Motor neuron (in vitro differentiated cells): ENCODE measurements at regions not wholly inside any gene's neighbourhood (a gene's known extent, or its start where the extent isn't known, plus 50 kb on each side); places are given as distances from the start of the nearest gene placed in this dataset.
"Not testable (repeated sequence)": the region's sequence is repeated elsewhere in the genome, so short reads cannot be mapped to it uniquely, and the experiment has no call there.

Source experiments
- ATAC-seq, 8 experiments: fragments of 200-7000 bp; cut with Tn5 transposase; replicated peaks in 6 of 8; 2 replicates each; pipeline ENCODE4 v1.8.0; 2021; ENCODE audit warnings: mild to moderate bottlenecking in 8 of 8, moderate library complexity in 8 of 8
- H3K27ac ChIP-seq, 2 donors: fragments of 250-450 bp; sonication (Bioruptor Pico); 2 replicates each; pipeline ENCODE4 v1.9.0; 2021; ENCODE audit warnings: antibody characterized with exemption in 2 of 2, mild to moderate bottlenecking in 2 of 2, moderate library complexity in 1 of 2
- H3K4me1 ChIP-seq, 2 donors: fragments of 250-450 bp; sonication (Bioruptor Pico); replicated peaks in 1 of 2; 2 replicates each; pipeline ENCODE4 v1.6.1; 2021; ENCODE audit warnings: antibody characterized with exemption in 2 of 2, mild to moderate bottlenecking in 2 of 2, moderate library complexity in 1 of 2
- H3K4me3 ChIP-seq, 5 donors: fragments of 250-450 bp; sonication (Bioruptor Pico); 2 replicates each; pipeline ENCODE4 v1.9.0; 2021; ENCODE audit warnings: antibody characterized with exemption in 5 of 5, mild to moderate bottlenecking in 5 of 5, moderate library complexity in 4 of 5
- WGBS, 10 experiments: fragments of 450-650 bp; shearing (Covaris generic); methylation state at CpG; one replicate each; pipeline ENCODE4 v1.0.0; 2022; 5-methylcytosine and 5-hydroxymethylcytosine counted together
- in situ Hi-C, 9 experiments: fragments of 400-800 bp; cut with MboI; loops; one replicate each; pipeline ENCODE4 v1.15.0; 2021; ENCODE audit warnings: low sequenced_read_pairs in 9 of 9, low pct_unique_long_range_greater_than_20kb in 2 of 9; ENCODE audit not compliant: unreplicated experiment in 9 of 9

DNA sequence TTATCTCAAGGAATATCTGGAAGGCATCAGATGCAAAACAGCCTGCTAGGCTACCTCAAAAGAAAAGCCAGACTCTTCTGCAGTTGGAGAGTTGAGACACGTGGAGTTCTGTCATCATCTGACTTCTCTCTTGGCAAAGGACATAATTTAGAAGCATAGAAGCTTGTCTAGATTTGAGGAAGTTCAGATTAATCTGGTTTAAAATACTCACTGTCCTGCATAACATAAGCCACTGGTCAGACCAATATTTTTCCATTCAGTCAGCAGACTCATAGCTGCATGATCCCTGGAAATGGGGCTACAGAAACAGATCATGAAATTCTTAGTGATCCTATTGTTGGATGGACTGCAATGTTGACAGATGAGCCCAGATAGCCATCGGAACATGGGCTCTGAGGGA, 349.0 kb downstream of the TXNL1 start:
- Histone ChIP-seq H3K4me3 (no peak overlapping the region), H3K27ac (no peak overlapping the region), H3K4me1 (peaks cover 0 to 7% of the 10 kb centered on the region in 2 donors)
- in situ Hi-C loops, result no loop called here
- WGBS, 10 experiments, result 67 to 100% (median 75%) methylated on average over 1 to 2 of the region's 2 CpGs; no CpG with 5 or more reads in 3 of the 10 experiments
- no peak for ATAC-seq

DNA sequence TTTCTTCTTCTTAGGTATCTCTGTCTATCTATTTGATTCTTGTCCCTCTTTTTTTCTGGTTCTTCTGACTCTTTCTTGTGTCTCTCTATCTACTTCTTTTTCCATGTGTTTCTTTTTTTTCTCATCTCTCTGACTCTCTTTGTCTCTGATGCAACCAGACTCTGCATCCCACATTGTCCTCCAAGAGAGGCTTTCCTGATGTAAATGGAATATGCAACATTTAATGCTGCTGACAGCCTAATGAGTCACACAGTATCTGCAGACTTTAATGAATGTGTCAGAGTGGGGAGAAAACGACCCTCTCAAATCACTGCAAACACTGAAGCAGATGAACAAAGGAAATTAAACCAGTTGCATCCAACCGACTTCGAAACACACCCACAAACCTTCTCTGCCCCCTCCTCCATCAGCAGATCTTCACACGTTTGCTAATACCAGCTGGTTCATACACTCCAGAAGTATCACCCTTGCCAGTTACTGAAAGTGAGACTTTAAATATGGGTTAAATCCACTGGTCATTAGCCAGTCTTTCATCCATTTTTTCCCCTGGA, 351.5 kb downstream of the TXNL1 start:
- H3K4me1 ChIP-seq, result peaks cover 0 to 7% of the 10 kb centered on the region in 2 donors
- H3K4me3 ChIP-seq, result no peak overlapping the region
- in situ Hi-C loops, result no loop called here
- H3K27ac ChIP-seq, result no peak overlapping the region
- 0 to 70% (median 10%) methylated on average over 1 to 4 of the region's 4 CpGs for WGBS, 10 experiments
- ATAC-seq, result peak; percentile 39 to 99 (median 94)

DNA sequence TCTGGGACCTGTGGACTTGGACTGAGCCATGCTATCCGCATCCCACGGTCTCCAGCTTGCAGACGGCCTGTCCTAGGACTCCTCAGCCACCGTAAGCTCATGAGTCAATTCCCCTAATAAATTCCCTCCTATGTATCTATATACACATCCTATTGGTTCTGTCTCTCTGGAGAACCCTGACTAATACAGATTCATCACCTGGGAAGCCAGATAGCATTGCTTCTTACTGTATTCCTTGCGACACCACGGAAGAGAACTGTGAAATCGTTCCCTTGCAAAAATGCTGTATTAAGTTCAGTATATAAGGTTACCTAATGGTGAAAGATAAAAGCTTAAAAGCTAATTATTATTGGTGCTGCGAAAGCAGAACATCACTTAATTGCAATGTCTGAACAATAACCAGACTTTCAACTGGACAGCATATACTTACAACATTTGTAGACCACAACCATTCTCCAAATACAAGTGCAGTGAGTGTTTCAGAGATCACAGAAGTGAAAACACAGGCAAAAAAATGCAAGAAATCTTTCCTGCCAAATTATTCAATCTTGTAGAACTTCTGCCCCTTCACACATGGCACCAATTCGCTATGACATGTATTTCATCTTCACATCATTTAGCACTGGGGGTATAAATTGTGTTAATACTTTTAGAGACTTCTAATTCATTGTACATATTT, 352.9 kb downstream of the TXNL1 start:
- in situ Hi-C loops, result no loop called here
- H3K27ac ChIP-seq, result no peak overlapping the region
- no peak overlapping the region for H3K4me3 ChIP-seq
- peaks cover 0 to 7% of the 10 kb centered on the region in 2 donors for H3K4me1 ChIP-seq
- ATAC-seq, result no peak
- WGBS, 10 experiments, result 80 to 97% (median 95%) methylated on average over 1 to 9 of the region's 9 CpGs

DNA sequence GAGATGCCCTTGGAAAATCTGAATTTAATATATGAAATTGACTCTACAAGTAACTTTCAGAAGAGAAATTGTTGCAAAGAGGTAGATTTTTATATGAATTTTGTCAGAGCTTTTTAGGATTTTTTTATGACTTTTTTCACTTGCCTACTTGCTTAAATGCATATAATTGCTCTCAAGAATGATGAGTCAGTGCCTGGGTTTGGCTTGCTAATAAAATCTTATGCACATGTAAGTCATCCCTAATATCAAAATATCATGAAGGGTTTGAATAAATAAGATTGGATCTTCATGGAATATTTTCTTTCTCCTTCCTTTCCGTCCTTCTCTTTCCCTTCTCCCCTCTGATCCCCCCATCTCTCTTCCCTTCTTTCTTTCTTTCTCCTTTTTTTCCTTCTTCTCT, 354.1 kb downstream of the TXNL1 start:
- WGBS, 10 experiments, result 0 to 100% (median 56%) methylated on average over 1 of the region's 1 CpG; no CpG with 5 or more reads in 1 of the 10 experiments
- peak in 3 of 8 experiments; percentile 29 to 73 (median 57) for ATAC-seq
- Histone ChIP-seq H3K4me1 (peaks cover 0 to 7% of the 10 kb centered on the region in 2 donors), H3K27ac (no peak overlapping the region), H3K4me3 (no peak overlapping the region)
- in situ Hi-C loops, result no loop called here

DNA sequence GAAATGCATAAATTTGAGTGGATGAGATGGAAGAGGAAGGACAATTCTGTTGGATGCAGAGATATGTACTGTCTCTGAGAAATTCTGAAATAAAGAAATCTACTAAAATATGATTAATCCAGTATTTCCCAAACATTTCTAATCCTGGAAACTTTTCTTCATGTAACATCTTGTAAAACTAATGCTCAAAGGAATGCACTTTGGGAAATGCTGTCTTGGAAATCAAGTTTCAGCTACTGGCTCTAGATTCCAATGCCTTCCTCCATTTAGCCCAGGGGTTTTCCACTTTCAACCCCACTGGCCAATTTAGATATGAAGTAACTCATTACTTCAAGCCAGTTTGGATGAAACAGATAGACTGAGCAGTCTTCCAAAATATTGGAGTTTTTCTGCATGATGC, 355.1 kb downstream of the TXNL1 start:
- in situ Hi-C loops, result no loop called here
- no peak overlapping the region for H3K27ac ChIP-seq
- no peak overlapping the region for H3K4me3 ChIP-seq
- peaks cover 7 to 8% of the 10 kb centered on the region in 2 donors for H3K4me1 ChIP-seq
- ATAC-seq, result no peak

DNA sequence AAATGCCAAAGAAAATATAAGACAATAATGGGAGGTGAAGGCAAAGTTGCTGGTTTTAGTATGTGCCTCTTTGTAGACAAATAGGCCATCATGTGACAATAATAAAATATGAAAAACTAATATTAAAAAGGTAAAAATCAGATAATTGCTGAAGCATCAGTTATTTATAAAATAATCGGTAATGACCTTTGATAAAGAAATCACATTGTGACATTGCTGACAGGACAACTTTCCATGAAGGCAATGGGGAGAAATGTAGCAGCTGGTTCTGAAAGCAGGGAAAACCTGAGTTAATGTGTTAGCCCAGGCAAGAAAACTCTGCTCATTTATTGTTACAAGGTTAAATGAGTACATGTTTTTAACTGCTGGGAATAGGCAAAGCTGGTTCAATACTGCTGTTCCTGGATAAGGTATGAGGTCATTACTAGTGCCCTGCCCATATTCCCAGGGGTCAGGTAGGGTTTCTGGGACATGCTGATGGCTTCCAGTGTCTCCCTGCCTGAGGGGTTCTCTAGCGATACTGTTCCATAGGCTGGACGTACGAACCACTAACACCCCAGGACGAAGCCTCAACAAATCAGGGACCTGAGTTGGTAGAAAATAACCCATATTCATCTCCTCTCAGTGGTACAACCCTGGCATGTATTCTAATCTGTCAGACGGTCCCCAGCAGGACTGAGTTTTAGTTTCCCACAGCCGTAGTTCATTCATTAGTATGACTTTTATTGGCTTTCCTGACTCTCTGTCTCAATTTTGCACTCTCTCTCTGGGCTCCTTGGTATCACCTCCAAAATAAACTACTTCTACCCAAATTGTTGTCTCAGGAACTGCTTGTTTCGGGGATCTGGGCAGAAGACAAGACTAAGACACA, 355.9 kb downstream of the TXNL1 start:
- peaks cover 13% of the 10 kb centered on the region in 2 donors for H3K4me1 ChIP-seq
- ATAC-seq, result no peak
- 38 to 100% (median 90%) methylated on average over 1 to 8 of the region's 8 CpGs for WGBS, 10 experiments
- in situ Hi-C loops, result no loop called here
- H3K27ac ChIP-seq, result no peak overlapping the region
- no peak overlapping the region for H3K4me3 ChIP-seq

DNA sequence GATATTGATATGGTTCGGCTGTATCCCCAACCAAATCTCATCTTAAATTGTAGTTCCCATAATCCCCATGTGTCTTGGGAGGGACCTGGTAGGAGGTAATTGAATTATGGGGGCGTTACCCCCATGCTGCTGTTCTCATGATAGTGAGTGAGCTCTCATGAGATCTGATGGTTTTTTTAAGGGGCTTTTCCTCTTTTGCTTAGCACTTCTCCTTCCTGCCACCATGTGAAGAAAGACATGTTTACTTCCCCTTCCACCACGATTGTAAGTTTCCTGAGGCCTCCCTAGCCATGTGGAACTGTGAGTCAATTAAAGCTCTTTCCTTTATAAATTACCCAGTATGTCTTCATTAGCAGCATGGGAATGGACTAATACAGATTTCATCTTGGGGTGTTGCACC, 358.6 kb downstream of the TXNL1 start:
- H3K4me3 ChIP-seq, ATAC-seq, in situ Hi-C loops, H3K27ac ChIP-seq: not testable (repeated sequence)
- H3K4me1 ChIP-seq, result peaks cover 6 to 13% of the 10 kb centered on the region in 2 donors
- WGBS, 10 experiments, result 57 to 100% (median 83%) methylated on average over 1 to 3 of the region's 3 CpGs; no CpG with 5 or more reads in 2 of the 10 experiments

DNA sequence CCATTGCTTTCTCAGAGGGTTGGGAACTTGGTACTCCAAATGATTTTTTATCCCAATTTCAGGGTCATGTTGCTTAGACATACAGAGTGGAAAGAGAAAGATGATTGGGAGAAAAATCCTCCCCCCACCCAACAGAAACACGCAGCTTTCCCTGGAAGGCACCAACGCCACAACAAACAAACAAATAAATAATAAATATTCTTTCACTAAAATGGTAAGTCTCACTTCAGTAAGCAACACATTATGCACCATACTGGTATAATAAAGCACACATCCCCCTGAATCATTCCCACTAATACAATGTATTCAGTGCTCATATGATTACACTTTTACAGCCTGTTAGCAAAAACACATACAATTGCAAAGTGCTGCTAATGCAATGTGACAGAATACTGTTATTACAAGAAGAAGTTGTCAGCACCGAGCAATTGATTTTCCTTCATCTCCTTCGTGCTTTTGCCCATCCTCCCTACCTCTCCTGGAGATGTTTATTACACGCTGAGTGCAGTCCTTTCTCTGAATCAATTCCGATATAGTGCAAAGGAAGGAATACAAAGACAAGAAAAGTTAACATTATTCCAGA, 359.9 kb downstream of the TXNL1 start:
- ATAC-seq, result peak in 5 of 8 experiments; percentile 58 to 76 (median 62)

DNA sequence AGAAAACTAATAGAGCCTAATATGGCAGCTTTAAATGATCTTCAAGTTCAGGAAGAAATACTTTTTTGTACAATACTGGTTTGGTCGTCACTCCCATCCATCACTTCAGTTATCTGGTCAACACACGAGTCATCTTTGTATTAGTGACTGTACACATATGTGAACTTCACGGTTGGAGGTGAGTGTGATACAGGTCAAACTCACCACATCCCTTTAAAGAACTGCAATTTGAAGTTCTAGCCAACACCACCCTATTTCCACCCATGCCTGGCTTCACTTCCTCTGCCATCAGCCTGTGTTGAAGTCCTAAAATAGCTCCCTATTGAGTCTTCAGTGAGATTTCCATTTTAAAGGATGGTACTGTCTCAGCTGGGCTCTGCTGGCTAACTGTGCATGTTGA, 361.9 kb downstream of the TXNL1 start:
- in situ Hi-C loops, result no loop called here
- peaks cover 6 to 13% of the 10 kb centered on the region in 2 donors for H3K4me1 ChIP-seq
- 67 to 100% (median 100%) methylated on average over 1 to 3 of the region's 3 CpGs; no CpG with 5 or more reads in 1 of the 10 experiments for WGBS, 10 experiments
- no peak for ATAC-seq
- H3K4me3 ChIP-seq, result no peak overlapping the region
- H3K27ac ChIP-seq, result no peak overlapping the region

More for the DNA sequence above, 359.9 kb downstream of the TXNL1 start:
- Histone ChIP-seq H3K4me3 (no peak overlapping the region), H3K4me1 (peaks cover 6 to 13% of the 10 kb centered on the region in 2 donors), H3K27ac (no peak overlapping the region)
- WGBS, 10 experiments, result 53 to 90% (median 70%) methylated on average over 2 to 6 of the region's 6 CpGs; no CpG with 5 or more reads in 1 of the 10 experiments
- in situ Hi-C loops, result no loop called here

DNA sequence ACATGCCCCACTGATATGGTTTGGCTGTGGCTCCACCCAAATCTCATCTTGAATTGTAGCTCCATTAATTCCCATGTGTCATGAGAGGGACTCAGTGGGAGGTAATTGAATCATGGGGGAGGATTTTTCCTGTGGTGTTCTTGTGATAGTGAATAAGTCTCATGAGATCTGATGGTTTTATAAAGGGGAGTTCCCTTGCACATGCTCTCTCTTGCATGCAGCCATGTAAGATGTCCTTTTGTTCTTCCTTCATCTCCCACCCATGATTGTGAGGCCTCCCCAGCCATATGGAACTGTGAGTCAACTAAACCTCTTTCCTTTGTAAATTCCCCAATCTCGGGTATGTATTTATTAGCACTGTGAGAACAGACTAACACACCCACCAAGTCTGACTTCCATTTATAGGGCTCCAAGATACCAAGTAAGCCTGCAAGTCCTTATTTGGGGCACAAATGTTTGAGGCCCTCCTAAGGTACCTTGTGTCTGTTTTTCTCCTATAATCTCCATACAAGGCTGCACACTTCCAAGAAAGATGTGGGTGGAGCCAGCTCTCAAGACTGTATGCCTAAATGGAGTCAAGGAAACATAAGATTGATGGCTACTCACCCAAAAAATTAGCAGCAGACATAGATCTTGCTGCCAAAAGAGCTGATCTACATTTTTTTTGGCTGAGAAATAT, 364.7 kb downstream of the TXNL1 start:
- peak in 2 of 8 experiments; percentile 64 to 87 for ATAC-seq
- H3K4me1 ChIP-seq, result peaks cover 6 to 9% of the 10 kb centered on the region in 2 donors
- H3K27ac ChIP-seq, result no peak overlapping the region
- no peak overlapping the region for H3K4me3 ChIP-seq
- 0 to 100% (median 75%) methylated on average over 1 of the region's 1 CpG; no CpG with 5 or more reads in 3 of the 10 experiments for WGBS, 10 experiments
- in situ Hi-C loops, result no loop called here

DNA sequence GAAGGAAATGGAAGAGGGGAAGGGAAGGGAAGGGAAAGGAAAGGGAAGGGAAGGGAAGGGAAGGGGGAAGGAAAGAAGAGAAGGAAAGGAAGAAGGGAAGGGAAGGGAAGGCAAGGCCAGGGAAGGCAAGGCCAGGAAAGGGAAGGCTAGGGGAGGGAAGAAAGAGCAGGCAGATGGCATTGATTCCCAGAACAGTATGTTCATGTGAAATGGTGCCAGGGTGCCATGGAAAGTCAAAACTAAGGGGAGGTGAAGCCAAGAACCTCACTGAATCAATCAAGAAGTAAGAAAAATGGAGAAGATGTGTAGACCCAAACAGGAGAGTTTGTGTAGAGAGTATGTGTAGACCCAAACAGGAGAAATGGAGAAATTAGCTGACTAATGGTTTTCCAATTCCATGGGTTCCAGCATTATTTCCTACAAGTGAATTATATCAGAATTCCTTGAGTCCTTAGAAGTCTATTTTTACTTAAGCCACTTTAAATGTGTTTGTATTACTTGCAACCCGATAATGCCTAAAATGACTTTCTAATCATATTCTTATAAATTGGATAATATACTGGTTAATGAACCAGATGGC, 367.6 kb downstream of the TXNL1 start:
- 88 to 100% (median 100%) methylated on average over 1 of the region's 1 CpG; no CpG with 5 or more reads in 2 of the 10 experiments for WGBS, 10 experiments
- no peak for ATAC-seq
- no peak overlapping the region for H3K27ac ChIP-seq
- no peak overlapping the region for H3K4me3 ChIP-seq
- in situ Hi-C loops, result no loop called here
- H3K4me1 ChIP-seq, result no peaks in the 10 kb centered on the region

DNA sequence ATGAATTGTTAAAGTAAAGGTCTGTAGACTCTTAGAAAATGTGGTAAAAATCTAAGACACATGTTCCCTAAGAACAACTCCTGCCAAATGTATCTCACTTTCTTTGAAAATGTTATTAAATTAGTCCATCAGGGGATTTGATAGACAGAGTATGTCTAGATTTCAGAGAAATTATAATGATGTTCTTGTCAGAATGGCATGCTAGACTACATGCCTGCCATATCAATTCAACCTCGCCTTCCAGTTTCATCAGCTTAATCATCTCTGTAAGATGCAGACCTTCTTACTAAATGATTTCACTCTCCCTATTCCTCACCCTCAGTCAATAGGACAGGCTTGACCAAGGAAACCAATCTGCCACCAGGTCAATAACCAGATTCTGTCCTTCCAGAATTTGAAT, 368.4 kb downstream of the TXNL1 start:
- in situ Hi-C loops, result no loop called here

More for the DNA sequence above, 368.4 kb downstream of the TXNL1 start:
- H3K4me3 ChIP-seq, result no peak overlapping the region
- ATAC-seq, result no peak
- H3K4me1 ChIP-seq, result no peaks in the 10 kb centered on the region
- H3K27ac ChIP-seq, result no peak overlapping the region
- 50 to 89% (median 77%) methylated on average over 1 of the region's 1 CpG; no CpG with 5 or more reads in 4 of the 10 experiments for WGBS, 10 experiments
